Suppressor macrophage treated with lipopolysaccharide for 1 hour (primary cell): ENCODE measurements at regions not wholly inside any gene's neighbourhood (a gene's known extent, or its start where the extent isn't known, plus 50 kb on each side); places are given as distances from the start of the nearest gene placed in this dataset.
"Not testable (repeated sequence)": the region's sequence is repeated elsewhere in the genome, so short reads cannot be mapped to it uniquely, and the experiment has no call there.

Source experiments
- DNase-seq, 3 donors: peaks; one replicate each; pipeline ENCODE4 v3.0.0-alpha.2; 2020 to 2022

GRCh38 chr13:61214551-61214950 lies 201.1 kb downstream of the PCDH20 start:
- no peak for DNase-seq

GRCh38 chr13:61205898-61206297 lies 209.8 kb downstream of the PCDH20 start:
- not testable (repeated sequence) for DNase-seq

DNA sequence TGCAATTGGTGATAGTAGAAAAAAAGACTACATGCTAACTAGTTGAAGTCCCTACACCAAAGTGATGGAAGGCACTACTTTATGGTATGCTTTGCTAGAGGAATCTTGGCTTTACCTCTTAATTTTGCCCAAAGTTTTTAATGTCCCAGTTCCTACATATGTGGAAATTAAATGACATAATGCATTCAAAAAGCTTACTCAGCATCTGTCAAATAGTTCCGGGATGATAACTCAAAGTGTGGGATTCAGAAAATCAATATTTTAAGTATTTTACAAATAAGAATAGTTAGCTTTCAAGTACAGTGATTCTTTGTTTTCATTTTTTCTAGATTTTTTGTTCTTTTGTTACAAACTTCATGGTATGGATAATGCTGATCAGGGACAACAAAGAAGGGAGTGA lies 211.6 kb downstream of the PCDH20 start:
- DNase-seq = no peak

- DNase-seq = no peak
Measured at GRCh38 chr13:61202042-61202441, 213.6 kb downstream of the PCDH20 start.

DNA sequence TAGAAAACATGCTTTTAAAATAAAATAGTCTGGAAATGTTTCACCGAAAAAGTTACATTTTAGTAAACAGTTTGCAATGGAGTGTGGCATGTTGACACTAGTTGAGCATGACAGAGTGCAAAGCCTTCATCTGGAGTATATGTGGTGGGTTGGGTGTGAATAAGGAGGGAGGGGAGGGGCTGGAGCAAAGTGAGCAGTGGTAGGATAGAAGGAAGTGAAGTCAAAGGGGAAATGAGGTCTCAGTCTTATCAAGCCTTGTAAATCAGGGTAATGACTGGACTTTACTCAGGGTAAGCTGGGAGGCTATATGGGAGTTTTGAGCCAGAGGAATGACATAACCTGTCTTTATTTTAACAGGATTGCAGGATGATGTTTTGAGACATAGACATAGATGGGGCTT lies 222.8 kb downstream of the PCDH20 start:
- no peak for DNase-seq

DNA sequence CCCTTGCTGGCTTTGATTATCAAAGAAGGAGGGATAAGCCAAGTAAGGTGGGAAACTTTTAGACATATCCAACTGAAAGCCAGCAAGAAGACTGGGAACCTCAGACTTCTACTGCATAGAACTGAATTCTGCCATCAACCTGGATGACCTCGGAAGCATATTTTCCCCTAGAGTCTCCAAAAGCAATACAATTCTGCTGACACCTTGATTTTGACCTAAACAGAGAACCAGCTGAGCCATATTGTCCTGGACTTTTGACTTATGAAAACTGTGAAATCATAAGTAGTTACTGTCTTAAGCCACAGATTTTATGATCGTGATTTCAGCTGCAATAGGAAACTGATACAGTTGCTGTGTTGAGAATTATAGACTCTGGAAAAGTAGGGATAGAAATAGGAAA lies 227.6 kb downstream of the PCDH20 start:
- no peak for DNase-seq

DNA sequence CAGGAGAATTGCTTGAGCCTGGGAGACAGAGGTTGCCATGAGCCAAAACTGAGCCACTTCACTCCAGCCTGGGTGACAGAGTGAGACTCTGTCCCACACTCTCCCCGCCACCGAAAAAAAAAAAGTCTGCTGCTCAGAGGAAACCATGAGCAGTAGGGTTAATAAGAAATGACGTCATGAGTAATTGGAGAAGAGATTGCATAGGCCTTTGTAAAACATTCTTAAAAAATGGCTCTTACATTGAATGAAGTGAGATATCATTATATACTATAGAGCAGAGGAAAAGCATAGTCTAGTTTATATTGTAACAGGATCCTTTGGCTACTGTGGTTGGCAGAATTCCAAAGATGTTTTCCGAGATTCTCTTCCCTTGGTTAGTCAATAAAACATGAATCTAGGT lies 228.2 kb downstream of the PCDH20 start:
- DNase-seq = no peak

DNA sequence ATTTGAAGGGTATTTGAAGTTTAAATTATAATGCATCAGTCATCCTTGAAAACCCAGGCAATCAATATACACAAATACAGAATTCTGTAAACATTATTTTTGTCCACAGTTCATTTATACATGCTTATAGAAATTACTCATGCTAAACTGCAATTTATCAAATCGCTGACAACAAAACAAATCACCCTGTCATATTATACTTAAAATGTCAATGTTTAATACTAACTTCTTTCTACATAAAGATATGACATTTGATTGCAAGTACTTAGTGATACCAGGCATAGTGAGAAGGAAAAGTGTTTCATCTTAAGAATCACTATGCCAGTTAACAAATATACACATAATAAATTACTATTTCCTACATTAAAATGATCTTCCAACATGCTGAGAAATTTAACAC lies 232.0 kb downstream of the PCDH20 start:
- no peak for DNase-seq

DNA sequence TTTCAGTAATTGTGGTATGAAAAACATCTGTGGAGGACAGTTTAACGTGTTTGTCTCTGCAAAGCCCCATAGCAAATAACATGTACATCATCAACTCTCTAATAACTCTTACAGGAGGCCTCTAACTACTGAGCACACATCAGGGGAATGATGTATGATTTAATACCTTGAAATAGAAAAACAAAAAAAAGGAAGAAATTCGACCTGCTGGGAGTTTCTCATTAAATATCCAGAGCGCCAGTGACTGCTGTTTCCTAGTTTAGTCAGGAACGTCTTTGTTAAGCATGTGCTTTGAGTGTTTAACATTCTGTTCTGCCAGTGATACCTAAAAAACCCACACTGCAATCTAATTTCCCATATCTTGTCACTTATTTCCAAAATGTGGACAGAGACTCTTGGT lies 235.4 kb downstream of the PCDH20 start:
- no peak for DNase-seq

DNA sequence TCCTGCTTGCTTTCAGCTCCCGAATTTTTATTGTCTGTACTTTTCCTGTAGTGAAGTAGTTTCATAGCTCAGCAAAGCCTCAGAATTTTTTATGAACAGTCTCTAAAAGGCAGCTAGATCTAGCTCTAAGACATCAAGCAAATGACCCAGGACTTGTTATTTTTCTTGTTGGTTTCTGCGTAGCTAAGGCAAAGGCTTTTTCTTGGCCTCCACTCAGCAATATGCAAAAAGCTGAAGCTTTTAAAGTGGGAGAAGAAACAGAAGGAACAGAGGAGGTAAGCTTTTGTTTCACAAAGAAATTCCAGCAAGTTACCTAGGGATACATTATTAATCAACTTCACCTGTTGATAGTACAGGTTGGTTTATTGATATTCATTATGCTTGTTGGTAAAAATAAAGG lies 235.9 kb downstream of the PCDH20 start:
- no peak for DNase-seq

- DNase-seq = no peak
Measured at GRCh38 chr13:61170856-61171255, 244.8 kb downstream of the PCDH20 start.

- no peak for DNase-seq
Measured at GRCh38 chr13:61162636-61163035, 253.0 kb downstream of the PCDH20 start.

DNA sequence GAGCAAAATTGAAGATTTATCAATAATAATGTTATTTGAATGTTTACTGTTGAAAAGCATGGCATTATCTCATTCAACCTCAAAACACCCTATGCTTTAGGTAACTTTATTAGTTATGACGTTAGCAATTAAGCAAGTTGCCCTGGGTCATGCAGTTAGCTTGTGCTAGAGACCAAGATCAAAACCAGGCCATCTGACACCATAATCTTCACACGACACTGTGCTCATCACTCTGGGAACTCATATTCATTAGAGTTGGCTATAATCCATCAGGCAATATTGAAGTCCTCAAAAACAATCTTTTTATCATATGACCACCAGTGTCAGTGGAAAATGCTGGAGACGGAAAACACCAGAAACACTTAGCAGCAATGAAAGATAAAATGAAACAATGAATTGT lies 253.5 kb downstream of the PCDH20 start:
- DNase-seq = no peak

DNA sequence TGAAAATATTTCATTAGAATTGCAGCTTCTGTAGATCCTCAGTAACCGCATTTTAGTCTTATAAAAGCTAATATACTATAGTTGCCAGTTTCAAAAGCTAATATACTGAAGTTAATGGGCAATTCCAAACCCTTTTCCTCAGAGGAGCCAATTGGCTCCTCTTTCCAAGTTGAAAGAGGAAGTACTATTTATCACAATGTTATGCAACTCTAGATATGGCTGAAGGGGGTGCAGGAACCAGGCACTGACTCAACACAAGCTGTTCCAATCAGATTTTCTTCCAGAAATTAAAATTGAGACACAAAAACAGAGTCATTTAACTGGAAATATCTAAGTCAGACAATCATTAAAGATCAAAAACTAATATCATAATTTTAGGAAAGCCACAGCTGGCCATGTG lies 258.9 kb downstream of the PCDH20 start:
- DNase-seq = no peak

DNA sequence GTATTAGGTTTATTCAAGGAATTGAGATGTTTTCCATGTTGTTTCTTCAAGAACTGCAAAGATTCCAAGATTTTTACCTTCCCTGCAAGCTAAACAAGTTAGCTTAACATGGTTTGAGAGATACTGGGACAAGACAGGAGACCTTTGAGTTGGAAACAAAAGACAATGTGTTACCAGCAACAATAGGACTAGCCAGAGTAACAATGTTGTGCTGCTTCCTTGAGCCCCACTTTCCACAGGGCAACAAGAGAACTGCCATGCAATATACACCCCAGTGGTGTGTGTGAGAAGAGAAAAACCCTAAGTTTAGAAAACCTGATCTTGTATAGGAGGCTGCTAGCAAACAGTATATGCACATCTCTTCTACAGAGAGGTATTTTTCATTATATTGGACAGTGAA lies 264.6 kb downstream of the PCDH20 start:
- no peak for DNase-seq

GRCh38 chr13:61149331-61149730 lies 266.3 kb downstream of the PCDH20 start:
- no peak for DNase-seq

DNA sequence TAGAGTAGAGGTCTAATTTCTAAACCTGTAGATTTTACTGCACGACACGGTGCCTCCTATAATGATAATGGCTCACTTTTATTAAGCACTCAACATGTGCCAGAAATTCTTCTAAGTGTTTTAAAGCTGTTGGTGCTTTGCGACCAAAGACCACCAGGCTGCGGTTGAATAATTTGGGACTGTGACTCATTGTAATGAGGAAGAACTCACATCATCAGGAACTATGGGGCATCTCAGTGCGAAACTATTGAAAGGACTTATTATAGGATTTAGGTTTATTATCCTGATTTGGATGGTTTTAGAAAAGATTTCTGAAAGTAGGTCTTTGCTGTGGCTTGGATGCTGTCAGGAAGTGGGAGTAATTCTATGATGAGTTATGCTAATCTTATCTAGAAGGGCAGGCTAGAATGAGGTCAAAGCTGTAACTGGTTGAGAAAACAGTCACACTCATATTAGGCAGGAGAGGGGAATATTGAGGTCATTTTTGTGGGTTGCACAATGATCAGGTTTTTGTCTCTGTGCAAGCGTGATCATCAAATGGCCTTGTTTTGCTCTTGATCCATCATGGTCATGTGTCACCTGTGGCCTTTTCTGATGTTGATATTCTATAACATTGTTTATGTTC lies 266.8 kb downstream of the PCDH20 start:
- DNase-seq = no peak

GRCh38 chr13:61148211-61148610 lies 267.4 kb downstream of the PCDH20 start:
- DNase-seq = no peak

DNA sequence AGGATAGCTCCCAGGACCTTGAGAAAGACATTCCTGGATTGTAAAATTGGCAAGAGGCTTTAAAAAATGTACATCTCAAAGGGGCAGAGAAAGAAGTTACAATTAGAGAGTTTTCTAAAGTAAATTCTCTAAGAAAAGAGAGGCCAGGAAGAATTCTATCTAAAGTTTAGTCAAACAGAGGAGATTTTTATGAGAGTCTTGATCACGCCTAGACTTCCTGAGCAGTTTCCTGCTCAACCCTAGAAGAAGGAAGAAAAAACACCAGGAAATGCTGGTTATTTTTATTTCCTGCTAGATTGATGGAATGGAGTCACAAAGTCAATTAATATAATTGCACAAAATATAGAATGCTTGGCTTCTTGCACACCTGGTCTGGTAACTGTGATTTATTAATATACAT lies 269.1 kb downstream of the PCDH20 start:
- DNase-seq = no peak

DNA sequence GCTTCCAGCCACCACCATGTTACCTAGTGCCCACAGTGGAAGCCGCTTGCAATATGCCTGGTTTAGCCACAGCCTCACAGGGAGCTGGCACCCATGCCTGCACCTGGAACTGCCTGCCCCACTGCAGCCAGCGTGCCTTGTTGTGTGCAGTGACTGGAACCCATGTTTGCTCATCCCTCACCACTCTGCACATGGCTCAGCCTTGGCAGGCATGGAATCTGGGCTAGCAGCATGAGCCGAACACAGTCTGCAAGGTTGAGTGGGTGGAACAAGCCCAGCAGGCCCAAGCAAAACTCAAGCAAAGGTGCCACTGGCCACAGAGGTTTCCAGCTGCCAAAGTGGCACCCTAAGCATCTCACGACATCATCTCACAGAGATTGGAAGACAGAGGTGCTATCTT lies 269.5 kb downstream of the PCDH20 start:
- no peak for DNase-seq

- DNase-seq = no peak
Measured at GRCh38 chr13:61144834-61145593, 270.6 kb downstream of the PCDH20 start.

DNA sequence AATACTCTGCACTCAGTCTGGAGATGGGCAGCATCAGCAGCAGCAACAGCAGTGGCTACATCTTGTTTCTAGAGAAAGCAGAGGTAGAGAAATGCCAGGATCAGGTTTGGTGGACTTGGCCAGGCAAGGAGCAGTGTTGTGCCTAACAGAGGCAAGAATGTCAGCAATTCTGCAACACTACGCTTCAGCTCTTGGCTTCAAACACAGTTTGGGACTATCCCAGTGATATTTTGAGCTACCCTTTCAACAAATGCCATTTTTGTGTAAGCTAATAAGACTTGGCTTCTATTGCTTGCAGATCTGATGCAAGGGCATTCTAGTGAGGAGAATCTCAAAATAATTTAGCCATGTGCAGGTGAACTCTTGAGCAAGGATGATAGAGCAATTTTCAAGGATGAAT lies 271.3 kb downstream of the PCDH20 start:
- DNase-seq = no peak

DNA sequence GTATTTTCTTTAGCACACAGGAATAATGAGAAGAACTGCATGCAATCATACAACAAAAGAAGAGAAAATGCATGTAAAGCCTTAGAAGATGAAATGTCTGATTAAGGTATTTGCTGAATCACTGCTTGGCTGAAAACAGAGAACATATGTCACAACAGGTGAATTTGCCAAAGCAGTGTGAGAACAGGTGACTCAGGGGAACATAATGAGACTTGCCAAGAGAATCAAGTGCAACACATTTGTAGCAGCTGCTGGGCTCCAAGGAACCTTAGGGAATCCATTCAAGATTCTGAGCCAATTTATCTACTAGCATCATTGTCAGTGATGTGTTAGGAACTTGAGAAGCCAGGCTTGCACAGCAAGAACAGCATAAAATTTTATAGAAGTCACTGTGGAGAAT lies 273.1 kb downstream of the PCDH20 start:
- no peak for DNase-seq

DNA sequence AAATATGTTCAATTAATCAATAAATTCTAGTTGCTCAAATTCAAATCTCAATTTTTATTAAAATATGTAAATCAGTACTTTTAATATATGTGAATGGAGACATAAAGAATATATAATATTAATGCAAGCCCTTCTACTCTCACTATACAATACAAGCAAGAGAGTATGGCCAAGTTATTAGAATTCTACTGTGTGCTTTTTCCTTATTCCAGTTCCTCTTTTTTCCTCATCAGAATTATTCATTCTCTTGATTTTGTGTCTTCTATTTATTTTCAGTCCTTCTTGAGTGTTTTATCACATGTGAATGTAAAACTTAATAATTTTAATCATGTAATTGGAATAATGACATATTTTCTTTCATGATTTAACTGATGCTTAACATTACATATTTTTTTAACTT lies 276.8 kb downstream of the PCDH20 start:
- DNase-seq = no peak

- DNase-seq = no peak
Measured at GRCh38 chr13:61136515-61136914, 279.1 kb downstream of the PCDH20 start.
